ENCODE measurements at regions not wholly inside any gene's neighbourhood (a gene's known extent, or its start where the extent isn't known, plus 50 kb on each side); places are given as distances from the start of the nearest gene placed in this dataset.

- TF ChIP-seq CTCF (IDR thresholded peaks at IDR 0.05 in 8 of 11, conservative IDR thresholded peaks at IDR 0.05 in 3 of 11): no peak
- no peak for TF ChIP-seq POLR2A (IDR thresholded peaks at IDR 0.05)
Measured at GRCh38 chr12:87320724-87321123, 708.5 kb downstream of the C12orf50 start.
